ENCODE measurements at regions not wholly inside any gene's neighbourhood (a gene's known extent, or its start where the extent isn't known, plus 50 kb on each side); places are given as distances from the start of the nearest gene placed in this dataset.

DNA sequence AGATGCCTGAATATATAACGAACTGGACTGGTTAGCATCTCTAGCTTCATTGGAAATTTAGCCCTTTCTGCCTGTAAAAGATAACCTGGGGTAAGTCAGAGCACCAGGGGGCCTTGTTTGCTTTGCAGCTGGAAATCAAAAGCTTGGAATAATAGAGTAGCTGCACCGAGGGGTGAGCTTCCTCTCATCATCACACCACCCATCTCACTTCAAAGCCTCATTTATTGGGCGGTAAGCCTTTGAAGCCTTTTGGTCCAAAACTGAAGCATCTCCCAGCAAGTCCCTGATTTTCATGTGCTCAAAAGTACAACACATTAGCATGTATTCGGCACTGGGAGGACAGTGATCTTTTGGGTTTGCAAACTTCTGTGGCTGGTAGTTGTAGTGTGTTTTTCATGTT, 405.1 kb downstream of the FOXO1 start:
- TF ChIP-seq, protein P1, sequence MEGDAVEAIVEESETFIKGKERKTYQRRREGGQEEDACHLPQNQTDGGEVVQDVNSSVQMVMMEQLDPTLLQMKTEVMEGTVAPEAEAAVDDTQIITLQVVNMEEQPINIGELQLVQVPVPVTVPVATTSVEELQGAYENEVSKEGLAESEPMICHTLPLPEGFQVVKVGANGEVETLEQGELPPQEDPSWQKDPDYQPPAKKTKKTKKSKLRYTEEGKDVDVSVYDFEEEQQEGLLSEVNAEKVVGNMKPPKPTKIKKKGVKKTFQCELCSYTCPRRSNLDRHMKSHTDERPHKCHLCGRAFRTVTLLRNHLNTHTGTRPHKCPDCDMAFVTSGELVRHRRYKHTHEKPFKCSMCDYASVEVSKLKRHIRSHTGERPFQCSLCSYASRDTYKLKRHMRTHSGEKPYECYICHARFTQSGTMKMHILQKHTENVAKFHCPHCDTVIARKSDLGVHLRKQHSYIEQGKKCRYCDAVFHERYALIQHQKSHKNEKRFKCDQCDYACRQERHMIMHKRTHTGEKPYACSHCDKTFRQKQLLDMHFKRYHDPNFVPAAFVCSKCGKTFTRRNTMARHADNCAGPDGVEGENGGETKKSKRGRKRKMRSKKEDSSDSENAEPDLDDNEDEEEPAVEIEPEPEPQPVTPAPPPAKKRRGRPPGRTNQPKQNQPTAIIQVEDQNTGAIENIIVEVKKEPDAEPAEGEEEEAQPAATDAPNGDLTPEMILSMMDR (IDR thresholded peaks at IDR 0.05) = no peak

DNA sequence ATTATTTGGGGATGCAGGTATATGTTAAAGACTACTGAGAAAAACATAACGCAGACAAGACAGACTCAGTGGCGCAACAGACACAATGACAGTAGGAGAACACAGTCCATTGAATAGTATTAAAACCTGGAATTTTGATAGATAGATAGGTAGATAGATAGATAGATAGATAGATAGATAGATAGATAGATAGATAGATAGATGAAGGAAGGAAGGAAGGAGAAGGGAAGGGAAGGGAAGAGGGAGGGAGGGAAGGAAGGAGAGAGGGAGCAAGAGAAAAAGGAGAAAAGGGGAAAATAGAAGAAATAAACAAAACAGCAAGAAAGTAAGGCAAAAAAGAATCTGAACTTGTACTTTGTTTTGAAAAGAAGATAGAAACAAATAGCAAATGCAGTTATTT, 404.5 kb downstream of the FOXO1 start:
- TF ChIP-seq, protein P1 (IDR thresholded peaks at IDR 0.05) = no peak

DNA sequence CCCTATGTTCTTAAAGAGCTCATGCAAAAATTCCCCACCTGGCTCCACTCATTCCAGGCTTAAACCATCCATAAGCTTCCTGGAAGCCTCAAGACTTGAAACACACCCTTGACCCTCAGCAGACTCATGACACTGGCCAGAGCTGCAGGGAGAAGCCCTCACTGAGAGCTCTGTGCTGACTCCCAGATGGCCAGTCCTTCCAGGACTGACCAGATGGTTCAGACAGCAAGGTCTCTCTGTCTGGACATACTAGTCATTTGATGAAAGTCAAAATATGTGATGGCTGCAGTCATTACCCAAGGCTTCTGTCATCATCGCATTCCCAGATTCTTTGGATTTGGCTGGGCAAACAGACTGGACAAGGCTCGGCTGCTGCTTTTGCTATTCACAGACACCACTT, 397.4 kb downstream of the FOXO1 start:
- TF ChIP-seq, protein P1 (IDR thresholded peaks at IDR 0.05) = no peak

DNA sequence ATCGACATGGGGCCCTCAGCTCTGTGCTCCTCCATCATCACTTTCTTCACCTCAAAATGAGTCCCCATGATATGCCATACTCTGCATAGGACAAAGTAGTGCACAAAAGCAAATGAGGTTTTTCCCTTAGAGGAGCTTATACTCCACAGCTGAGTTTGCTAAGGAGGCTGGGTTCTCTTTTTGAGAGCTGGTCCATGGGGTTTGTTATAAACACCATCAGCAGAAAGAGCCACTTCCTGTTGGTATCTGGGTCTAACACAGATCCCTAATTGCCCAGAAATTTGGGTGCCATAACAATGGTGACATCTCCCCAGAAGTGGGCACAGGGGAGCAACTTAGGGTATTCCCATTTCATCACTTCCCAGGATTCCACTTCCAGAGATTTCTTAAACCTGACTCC, 395.7 kb downstream of the FOXO1 start:
- TF ChIP-seq, protein P1 (IDR thresholded peaks at IDR 0.05) = no peak

DNA sequence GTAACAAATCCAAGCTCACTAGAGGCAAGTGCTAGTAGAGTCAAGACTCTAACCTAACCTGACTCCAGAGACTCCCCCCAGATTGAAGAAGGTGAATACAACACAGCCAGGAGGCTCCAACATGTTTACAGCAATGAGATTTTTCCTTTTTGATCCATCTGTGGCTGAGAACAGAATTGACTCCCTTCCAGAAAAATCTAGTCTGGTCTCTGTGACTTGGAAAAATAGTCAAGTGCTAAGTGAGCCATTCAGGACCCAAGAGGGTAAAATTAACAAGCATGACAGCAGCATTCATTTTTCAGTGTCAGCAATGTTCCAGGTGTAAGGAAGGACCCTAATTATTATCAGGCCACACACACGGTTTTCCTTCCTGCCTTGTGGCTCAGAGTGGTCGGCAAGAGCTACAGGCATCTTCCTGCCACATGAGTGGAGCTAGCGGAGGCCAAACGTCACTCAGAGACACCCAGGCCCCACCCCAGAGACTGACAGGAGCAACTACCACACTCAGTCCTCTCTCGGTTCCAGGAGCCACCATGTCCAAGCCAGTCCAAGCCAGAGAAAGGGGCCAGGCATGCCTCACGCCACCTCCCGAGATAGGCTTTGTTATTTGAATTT, 395.1 kb downstream of the FOXO1 start:
- TF ChIP-seq, protein P1 (IDR thresholded peaks at IDR 0.05) = no peak

DNA sequence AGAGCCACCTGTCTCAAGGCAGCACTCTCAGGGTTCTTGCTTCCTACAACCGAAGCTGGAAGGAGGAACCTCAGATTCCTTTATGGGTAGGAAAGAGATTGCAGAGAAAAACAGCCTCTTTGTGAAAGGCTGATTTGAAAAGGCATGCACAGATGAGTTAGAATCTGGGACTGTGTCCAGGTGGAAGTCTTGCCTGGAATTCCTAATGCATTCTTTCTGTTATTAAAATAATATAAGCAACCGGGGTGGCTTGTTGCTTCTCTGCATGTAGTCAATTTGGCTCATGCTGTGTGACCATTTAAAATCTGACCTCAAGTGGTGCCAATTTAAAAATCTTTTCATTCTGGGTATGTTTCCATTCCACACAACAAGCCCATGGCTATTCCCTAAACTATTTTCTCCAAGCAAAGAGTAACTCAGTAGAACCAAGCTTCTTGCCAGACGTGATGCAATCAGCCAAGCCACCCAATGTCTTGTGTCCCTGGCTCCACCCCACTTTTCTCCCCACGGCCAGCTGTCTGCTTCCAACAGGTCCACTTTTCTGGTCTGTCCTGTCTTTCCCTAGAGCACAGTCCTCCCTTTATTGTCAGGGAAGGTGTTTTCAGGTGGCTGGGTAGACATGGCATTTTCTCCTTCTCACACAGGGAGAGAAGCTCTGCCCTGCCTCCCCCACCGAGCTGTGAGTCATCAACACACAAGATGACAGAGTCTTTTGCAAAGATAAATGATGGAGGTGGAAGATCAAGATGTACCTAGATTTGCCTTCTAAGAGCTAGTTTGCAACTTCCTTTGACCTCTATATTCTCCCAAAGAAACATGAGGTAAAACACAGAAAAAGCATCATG, 394.3 kb downstream of the FOXO1 start:
- TF ChIP-seq, protein P1 (IDR thresholded peaks at IDR 0.05) = no peak

DNA sequence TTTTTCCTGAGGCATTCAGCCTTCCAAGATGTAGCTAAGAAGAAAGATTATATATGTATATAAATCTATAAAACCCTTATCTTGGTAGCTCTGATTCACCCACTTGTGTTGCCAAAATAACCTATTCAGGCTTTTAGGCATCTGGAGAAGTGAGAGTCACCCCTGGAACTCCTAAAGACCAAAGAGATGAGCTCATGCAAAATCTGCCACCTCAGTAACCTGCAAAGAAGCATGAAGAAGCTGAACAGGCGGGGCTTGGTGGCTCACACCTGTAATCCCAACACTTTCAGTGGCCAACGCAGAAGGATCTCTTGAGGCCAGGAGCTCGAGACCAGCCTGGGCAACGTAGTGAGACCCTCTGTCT, 393.7 kb downstream of the FOXO1 start:
- TF ChIP-seq, protein P1 (IDR thresholded peaks at IDR 0.05) = no peak
